GM23338 (cell line): ENCODE measurements at regions not wholly inside any gene's neighbourhood (a gene's known extent, or its start where the extent isn't known, plus 50 kb on each side); places are given as distances from the start of the nearest gene placed in this dataset.

ENCODE experiments used
- CREB1 ChIP-seq: fragments of 250-450 bp; sonication (Bioruptor Pico); IDR thresholded peaks from 2 replicates; pipeline ENCODE4 v1.5.0; 2020; ENCODE audit warnings: low read depth, mild to moderate bottlenecking, moderate library complexity
- EZH2 ChIP-seq: fragments of 200-600 bp; sonication (generic); IDR thresholded peaks from one replicate; pipeline ENCODE4 v1.8.0; 2017; ENCODE audit warnings: antibody characterized with exemption, mild to moderate bottlenecking, low read depth; ENCODE audit not compliant: unreplicated experiment
- EZH2phosphoT487 ChIP-seq: fragments of 200-600 bp; sonication (generic); IDR thresholded peaks from one replicate; pipeline ENCODE4 v1.8.1; 2018; ENCODE audit warnings: antibody characterized with exemption; ENCODE audit not compliant: unreplicated experiment
- NANOG ChIP-seq: IDR thresholded peaks from 2 replicates; pipeline ENCODE4 v1.6.1; 2016; ENCODE audit warnings: antibody characterized with exemption, borderline replicate concordance
- POLR2AphosphoS5 ChIP-seq: IDR thresholded peaks from 2 replicates; pipeline ENCODE4 v1.6.1; 2016; ENCODE audit warnings: antibody characterized with exemption, low read depth
- STAT1 ChIP-seq: IDR thresholded peaks from one replicate; pipeline ENCODE4 v1.6.1; 2016; ENCODE audit warnings: antibody characterized with exemption; ENCODE audit not compliant: unreplicated experiment
- TF ChIP-seq, protein P1 (sequence below), 2 experiments: fragments of 200-600 bp in 1 of 2; sonication (generic) in 1 of 2; conservative IDR thresholded peaks; 2 replicates each; pipeline versions ENCODE4 v1.5.1 to v1.6.1; 2016 to 2017; ENCODE audit warnings: antibody characterized with exemption in 2 of 2, low read depth in 2 of 2, mild to moderate bottlenecking in 2 of 2, moderate library complexity in 1 of 2
- TF ChIP-seq, protein P2 (sequence below): IDR thresholded peaks from one replicate; pipeline ENCODE4 v1.6.1; 2018; ENCODE audit warnings: antibody characterized with exemption; ENCODE audit not compliant: unreplicated experiment
- TF ChIP-seq, protein P3 (sequence below): IDR thresholded peaks from 2 replicates; pipeline ENCODE4 v1.6.1; 2016; ENCODE audit warnings: antibody characterized with exemption

DNA sequence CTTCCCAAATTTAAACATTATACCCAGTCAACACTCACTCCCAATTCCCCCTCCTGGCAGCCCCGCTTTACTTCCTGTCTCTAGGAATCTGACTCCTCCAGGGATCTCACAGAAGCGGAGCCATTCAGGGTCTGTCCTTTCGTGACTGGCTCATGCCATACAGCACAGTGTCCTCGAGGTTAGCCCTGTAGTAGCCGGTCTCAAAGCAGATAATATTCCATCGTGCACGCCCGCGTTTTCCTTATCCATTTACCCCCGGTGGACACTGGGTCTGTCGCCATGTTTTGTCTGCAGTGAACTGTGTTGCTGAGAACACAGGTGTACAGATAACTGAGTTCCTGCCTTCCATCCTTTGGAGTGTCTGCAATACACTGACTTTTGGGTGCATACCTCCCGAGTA, 95.3 kb downstream of the TTLL2 start:
- TF ChIP-seq, protein P1, sequence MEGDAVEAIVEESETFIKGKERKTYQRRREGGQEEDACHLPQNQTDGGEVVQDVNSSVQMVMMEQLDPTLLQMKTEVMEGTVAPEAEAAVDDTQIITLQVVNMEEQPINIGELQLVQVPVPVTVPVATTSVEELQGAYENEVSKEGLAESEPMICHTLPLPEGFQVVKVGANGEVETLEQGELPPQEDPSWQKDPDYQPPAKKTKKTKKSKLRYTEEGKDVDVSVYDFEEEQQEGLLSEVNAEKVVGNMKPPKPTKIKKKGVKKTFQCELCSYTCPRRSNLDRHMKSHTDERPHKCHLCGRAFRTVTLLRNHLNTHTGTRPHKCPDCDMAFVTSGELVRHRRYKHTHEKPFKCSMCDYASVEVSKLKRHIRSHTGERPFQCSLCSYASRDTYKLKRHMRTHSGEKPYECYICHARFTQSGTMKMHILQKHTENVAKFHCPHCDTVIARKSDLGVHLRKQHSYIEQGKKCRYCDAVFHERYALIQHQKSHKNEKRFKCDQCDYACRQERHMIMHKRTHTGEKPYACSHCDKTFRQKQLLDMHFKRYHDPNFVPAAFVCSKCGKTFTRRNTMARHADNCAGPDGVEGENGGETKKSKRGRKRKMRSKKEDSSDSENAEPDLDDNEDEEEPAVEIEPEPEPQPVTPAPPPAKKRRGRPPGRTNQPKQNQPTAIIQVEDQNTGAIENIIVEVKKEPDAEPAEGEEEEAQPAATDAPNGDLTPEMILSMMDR (conservative IDR thresholded peaks at IDR 0.05; ENCODE audit: low read depth in 2 of 2): no peak
- TF ChIP-seq POLR2AphosphoS5 (no peak), EZH2 (no peak), EZH2phosphoT487 (no peak), NANOG (no peak), STAT1 (no peak), CREB1 (no peak)
- TF ChIP-seq, protein P2, sequence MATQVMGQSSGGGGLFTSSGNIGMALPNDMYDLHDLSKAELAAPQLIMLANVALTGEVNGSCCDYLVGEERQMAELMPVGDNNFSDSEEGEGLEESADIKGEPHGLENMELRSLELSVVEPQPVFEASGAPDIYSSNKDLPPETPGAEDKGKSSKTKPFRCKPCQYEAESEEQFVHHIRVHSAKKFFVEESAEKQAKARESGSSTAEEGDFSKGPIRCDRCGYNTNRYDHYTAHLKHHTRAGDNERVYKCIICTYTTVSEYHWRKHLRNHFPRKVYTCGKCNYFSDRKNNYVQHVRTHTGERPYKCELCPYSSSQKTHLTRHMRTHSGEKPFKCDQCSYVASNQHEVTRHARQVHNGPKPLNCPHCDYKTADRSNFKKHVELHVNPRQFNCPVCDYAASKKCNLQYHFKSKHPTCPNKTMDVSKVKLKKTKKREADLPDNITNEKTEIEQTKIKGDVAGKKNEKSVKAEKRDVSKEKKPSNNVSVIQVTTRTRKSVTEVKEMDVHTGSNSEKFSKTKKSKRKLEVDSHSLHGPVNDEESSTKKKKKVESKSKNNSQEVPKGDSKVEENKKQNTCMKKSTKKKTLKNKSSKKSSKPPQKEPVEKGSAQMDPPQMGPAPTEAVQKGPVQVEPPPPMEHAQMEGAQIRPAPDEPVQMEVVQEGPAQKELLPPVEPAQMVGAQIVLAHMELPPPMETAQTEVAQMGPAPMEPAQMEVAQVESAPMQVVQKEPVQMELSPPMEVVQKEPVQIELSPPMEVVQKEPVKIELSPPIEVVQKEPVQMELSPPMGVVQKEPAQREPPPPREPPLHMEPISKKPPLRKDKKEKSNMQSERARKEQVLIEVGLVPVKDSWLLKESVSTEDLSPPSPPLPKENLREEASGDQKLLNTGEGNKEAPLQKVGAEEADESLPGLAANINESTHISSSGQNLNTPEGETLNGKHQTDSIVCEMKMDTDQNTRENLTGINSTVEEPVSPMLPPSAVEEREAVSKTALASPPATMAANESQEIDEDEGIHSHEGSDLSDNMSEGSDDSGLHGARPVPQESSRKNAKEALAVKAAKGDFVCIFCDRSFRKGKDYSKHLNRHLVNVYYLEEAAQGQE: no peak
- TF ChIP-seq, protein P3, sequence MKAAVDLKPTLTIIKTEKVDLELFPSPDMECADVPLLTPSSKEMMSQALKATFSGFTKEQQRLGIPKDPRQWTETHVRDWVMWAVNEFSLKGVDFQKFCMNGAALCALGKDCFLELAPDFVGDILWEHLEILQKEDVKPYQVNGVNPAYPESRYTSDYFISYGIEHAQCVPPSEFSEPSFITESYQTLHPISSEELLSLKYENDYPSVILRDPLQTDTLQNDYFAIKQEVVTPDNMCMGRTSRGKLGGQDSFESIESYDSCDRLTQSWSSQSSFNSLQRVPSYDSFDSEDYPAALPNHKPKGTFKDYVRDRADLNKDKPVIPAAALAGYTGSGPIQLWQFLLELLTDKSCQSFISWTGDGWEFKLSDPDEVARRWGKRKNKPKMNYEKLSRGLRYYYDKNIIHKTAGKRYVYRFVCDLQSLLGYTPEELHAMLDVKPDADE: no peak
